Aorta (tissue), 5 donors: ENCODE measurements at regions not wholly inside any gene's neighbourhood (a gene's known extent, or its start where the extent isn't known, plus 50 kb on each side); places are given as distances from the start of the nearest gene placed in this dataset.

Source experiments
- ATAC-seq: fragments of 200-7000 bp; cut with Tn5 transposase; one replicate; pipeline ENCODE4 v1.9.1; 2022; ENCODE audit warnings: moderate library complexity; ENCODE audit not compliant: low FRiP score
- DNase-seq, 2 donors: peaks; one replicate each; pipeline ENCODE4 v3.0.0-alpha.2; 2020
- H3K27ac ChIP-seq, 2 donors: one replicate each; pipeline ENCODE4 v1.5.1; 2013; ENCODE audit warnings: low read length in 2 of 2, mild to moderate bottlenecking in 2 of 2, moderate library complexity in 2 of 2, control low read depth in 1 of 2, inconsistent platforms in 1 of 2, low read depth in 1 of 2
- H3K27me3 ChIP-seq, 2 donors: one replicate each; pipeline ENCODE4 v1.6.1; 2013; ENCODE audit warnings: control low read depth in 1 of 2, low read length in 1 of 2, mild to moderate bottlenecking in 1 of 2, moderate library complexity in 1 of 2; ENCODE audit not compliant: insufficient read depth in 2 of 2, control insufficient read depth in 1 of 2
- H3K36me3 ChIP-seq, 2 donors: one replicate each; pipeline ENCODE4 v1.6.1; 2013; ENCODE audit warnings: control low read depth in 1 of 2, low read length in 1 of 2, mild to moderate bottlenecking in 1 of 2; ENCODE audit not compliant: insufficient read depth in 2 of 2, control insufficient read depth in 1 of 2
- H3K4me1 ChIP-seq, 2 donors: one replicate each; pipeline ENCODE4 v1.6.1; 2013; ENCODE audit warnings: low read length in 2 of 2, control low read depth in 1 of 2, mild to moderate bottlenecking in 1 of 2, moderate library complexity in 1 of 2; ENCODE audit not compliant: insufficient read depth in 2 of 2, control insufficient read depth in 1 of 2
- H3K4me3 ChIP-seq, 2 donors: one replicate each; pipeline ENCODE4 v1.5.1; 2013; ENCODE audit warnings: low read length in 2 of 2, control low read depth in 1 of 2, mild to moderate bottlenecking in 1 of 2
- H3K9me3 ChIP-seq: one replicate; pipeline ENCODE4 v1.6.1; 2013; ENCODE audit warnings: mild to moderate bottlenecking, low read length; ENCODE audit not compliant: control insufficient read depth
- WGBS, 2 donors: extraction: QIAGEN DNeasy Blood & Tissue Kit; methylation state at CpG; one replicate each; pipeline ENCODE4 v1.1.7; 2013; 5-methylcytosine and 5-hydroxymethylcytosine counted together
- intact Hi-C, 2 donors: fragments of 100-400 bp; cut with DNase I; formaldehyde crosslinking; loops; one replicate each; pipeline versions ENCODE4 v1.14.2 to v1.15.0; 2022
- donor health status: healthy with polysubstance abuse.
- donor health status: Bipolar disorder and iron deficiency.
- donor health status: DM: no; HTN: no; CAD: no.
- donor health status: DM: no; HTN: no; CAD: no.
- donor health status: DM: yes; HTN: yes; CAD: no.

GRCh38 chrX:142742581-142742980, 283.1 kb upstream of the SPANXN4 start:
- no peaks in the 10 kb centered on the region for H3K9me3 ChIP-seq
- intact Hi-C loops = no loop called here
- no peak overlapping the region for H3K4me3 ChIP-seq
- DNase-seq = no peak
- no peak for ATAC-seq
- H3K27me3 ChIP-seq = no peaks in the 10 kb centered on the region
- no peaks in the 10 kb centered on the region for H3K36me3 ChIP-seq
- H3K4me1 ChIP-seq = no peaks in the 10 kb centered on the region
- 29 to 30% methylated on average over 2 of the region's 2 CpGs for WGBS, 2 donors
- H3K27ac ChIP-seq = no peak overlapping the region

DNA sequence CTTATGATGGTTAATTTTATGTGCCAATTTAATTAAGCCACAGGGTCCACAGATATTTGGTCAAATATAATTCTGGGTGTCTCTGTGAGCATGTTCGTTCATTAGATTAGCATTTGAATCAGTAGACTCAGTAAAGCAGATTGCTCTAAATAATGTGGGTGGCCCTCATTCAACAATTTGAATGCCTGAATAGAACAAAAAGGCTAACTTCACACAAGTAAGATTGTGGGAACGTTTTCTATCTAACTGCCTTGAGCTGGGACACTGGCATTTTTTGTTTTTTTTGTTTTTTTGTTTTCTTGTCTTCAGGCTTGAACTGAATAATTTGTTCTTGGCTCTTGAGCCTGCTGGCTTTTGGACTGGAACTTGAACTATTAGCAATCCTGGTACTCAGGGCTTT, 292.4 kb upstream of the SPANXN4 start:
- Histone ChIP-seq H3K27me3 (no peaks in the 10 kb centered on the region), H3K27ac (no peak overlapping the region), H3K9me3 (no peaks in the 10 kb centered on the region), H3K36me3 (no peaks in the 10 kb centered on the region), H3K4me3 (no peak overlapping the region), H3K4me1 (no peaks in the 10 kb centered on the region)
- ATAC-seq (no peak), DNase-seq (no peak)
- intact Hi-C loops = no loop called here
- WGBS, 2 donors = 40 to 49% methylated on average over 2 of the region's 2 CpGs

DNA sequence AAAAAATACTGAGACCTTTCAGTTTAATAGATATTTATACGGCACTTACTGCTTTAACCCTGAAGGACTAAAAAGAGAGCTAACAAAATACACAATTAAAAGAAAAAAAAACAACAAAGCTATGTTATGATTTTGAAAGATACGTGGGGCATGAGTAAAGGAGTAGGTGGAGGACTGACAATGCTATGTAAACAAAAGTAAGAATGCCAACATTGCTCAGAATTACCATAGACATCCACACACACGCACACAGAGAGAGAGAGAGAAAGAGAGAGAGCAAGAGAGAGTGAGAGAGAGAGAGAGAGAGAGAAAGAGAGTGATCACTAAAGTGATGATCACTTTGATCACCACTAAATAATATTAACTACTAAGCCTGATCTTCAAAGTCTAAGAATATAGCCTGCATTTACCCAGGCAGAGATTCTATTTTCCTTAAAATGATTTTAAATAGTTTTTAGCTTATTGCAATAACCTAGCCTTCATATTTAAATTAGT, 313.9 kb upstream of the SPANXN4 start:
- Histone ChIP-seq H3K27me3 (no peaks in the 10 kb centered on the region), H3K27ac (no peak overlapping the region), H3K9me3 (no peaks in the 10 kb centered on the region), H3K4me3 (no peak overlapping the region), H3K4me1 (no peaks in the 10 kb centered on the region), H3K36me3 (no peaks in the 10 kb centered on the region)
- intact Hi-C loops = loop anchor here in 1 of 2 donors (10.0 kb wide), 1 partner anchor 63 kb away; no protein-coding TSS in a partner anchor
- no peak for DNase-seq
- 20 to 31% methylated on average over 3 of the region's 3 CpGs for WGBS, 2 donors
- ATAC-seq = no peak

DNA sequence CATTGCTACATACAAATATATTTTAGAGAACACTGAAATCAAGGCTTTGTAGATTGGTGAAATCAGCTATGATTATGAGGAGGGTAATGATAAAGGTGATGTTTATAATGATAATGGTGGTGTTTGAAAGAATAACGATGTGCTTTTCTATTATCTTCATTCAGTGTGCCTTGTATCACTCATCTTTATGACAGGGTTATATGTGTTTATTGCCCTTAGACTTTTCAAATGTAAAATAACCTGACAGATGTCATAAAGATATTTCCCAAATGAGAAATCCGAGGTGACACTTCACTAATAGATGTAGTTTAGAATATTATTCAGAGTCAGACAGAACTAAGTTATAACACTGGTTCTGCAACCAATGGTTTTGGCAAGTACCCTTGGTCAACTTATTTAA, 323.0 kb upstream of the SPANXN4 start:
- no peak overlapping the region for H3K27ac ChIP-seq
- intact Hi-C loops = no loop called here
- no peaks in the 10 kb centered on the region for H3K9me3 ChIP-seq
- no peak overlapping the region for H3K4me3 ChIP-seq
- no peaks in the 10 kb centered on the region for H3K27me3 ChIP-seq
- H3K4me1 ChIP-seq = no peaks in the 10 kb centered on the region
- DNase-seq (no peak), ATAC-seq (no peak)
- WGBS, 2 donors = 56 to 71% methylated on average over 2 of the region's 2 CpGs
- no peaks in the 10 kb centered on the region for H3K36me3 ChIP-seq

DNA sequence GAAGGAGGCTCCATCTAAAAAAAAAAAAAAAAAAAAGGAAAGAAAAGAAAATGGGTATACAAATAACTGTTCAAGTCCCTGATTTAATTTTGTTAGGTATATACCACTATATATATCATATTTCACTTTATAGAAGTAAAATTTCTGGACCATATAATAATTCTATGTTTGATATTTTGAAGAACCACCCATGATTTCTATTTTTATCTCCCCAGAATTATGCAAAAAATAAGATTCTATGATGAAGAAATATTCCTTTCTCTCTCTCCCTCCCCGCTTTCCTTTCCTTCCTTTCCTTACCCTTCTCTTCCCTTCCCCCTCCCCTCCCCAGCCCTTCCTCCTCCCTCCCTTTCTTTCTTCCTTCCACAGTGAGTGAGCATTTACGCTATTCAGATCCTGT, 337.5 kb upstream of the SPANXN4 start:
- Histone ChIP-seq H3K36me3 (no peaks in the 10 kb centered on the region), H3K9me3 (no peaks in the 10 kb centered on the region), H3K27me3 (no peaks in the 10 kb centered on the region), H3K4me3 (no peak overlapping the region), H3K27ac (no peak overlapping the region), H3K4me1 (no peaks in the 10 kb centered on the region)
- DNase-seq (no peak), ATAC-seq (no peak)
- intact Hi-C loops = no loop called here
- 78 to 91% methylated on average over 2 of the region's 2 CpGs for WGBS, 2 donors

- Histone ChIP-seq H3K4me3 (no peak overlapping the region), H3K36me3 (no peaks in the 10 kb centered on the region), H3K27me3 (no peaks in the 10 kb centered on the region), H3K9me3 (no peaks in the 10 kb centered on the region), H3K4me1 (no peaks in the 10 kb centered on the region), H3K27ac (no peak overlapping the region)
- 16 to 28% methylated on average over 3 of the region's 3 CpGs for WGBS, 2 donors
- no peak for DNase-seq
- intact Hi-C loops = no loop called here
- ATAC-seq = no peak
These were observed 339.0 kb upstream of the SPANXN4 start for GRCh38 chrX:142686653-142687283.

DNA sequence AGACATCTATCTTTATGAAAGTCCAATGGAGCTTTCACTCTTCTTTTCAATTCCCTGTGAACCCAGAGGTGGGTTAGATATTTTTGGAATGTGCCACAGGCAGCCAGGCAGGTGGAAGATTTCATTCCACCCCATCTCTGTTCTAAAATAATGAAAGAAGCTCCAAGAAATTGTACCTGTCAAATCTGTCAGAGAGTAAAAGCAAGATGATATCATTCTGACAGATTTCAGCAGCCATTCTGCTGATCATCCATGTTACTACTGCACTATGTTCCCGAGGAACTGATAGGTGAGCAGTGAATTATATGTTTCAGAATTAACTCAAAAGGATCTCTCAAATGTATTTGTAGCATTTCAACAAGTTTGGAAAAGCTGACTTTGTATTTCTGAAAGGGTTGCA, 339.5 kb upstream of the SPANXN4 start:
- intact Hi-C loops = no loop called here
- WGBS, 2 donors = 49 to 69% methylated on average over 1 of the region's 1 CpG
- Histone ChIP-seq H3K36me3 (no peaks in the 10 kb centered on the region), H3K4me1 (no peaks in the 10 kb centered on the region), H3K4me3 (no peak overlapping the region), H3K9me3 (no peaks in the 10 kb centered on the region), H3K27ac (no peak overlapping the region), H3K27me3 (no peaks in the 10 kb centered on the region)
- no peak for DNase-seq
- ATAC-seq = no peak

GRCh38 chrX:142680038-142680437, 345.7 kb upstream of the SPANXN4 start:
- ATAC-seq = no peak

DNA sequence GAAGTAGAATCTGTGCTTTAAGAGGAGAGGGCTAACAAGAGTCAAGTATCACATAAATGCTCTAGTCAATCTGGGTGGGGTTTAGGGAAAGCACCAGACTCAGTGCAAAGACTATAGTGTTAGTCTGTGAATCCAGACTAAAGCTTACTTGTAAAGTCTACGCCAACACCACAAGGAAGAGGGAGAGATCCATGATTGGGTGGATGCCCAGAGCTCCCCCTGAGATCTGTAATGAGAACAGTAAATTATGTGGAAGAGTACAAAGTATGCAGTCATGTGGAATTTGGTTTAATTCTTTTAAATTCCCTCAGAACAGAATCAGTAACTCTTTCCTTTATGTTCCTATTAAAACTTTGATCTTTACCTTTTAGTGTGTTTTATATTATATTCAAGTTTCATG, 354.7 kb upstream of the SPANXN4 start:
- H3K9me3 ChIP-seq = no peaks in the 10 kb centered on the region
- DNase-seq (no peak), ATAC-seq (no peak)
- intact Hi-C loops = no loop called here
- no peaks in the 10 kb centered on the region for H3K4me1 ChIP-seq
- H3K27me3 ChIP-seq = no peaks in the 10 kb centered on the region
- H3K4me3 ChIP-seq = no peak overlapping the region
- 68 to 71% methylated on average over 1 of the region's 1 CpG for WGBS, 2 donors
- no peak overlapping the region for H3K27ac ChIP-seq
- no peaks in the 10 kb centered on the region for H3K36me3 ChIP-seq

More at GRCh38 chrX:142680038-142680437, 345.7 kb upstream of the SPANXN4 start:
- Histone ChIP-seq H3K4me1 (no peaks in the 10 kb centered on the region), H3K9me3 (no peaks in the 10 kb centered on the region), H3K27me3 (no peaks in the 10 kb centered on the region), H3K4me3 (no peak overlapping the region), H3K36me3 (no peaks in the 10 kb centered on the region), H3K27ac (no peak overlapping the region)
- intact Hi-C loops = no loop called here
- DNase-seq = no peak
